GM18519 (cell line): ENCODE measurements at regions not wholly inside any gene's neighbourhood (a gene's known extent, or its start where the extent isn't known, plus 50 kb on each side); places are given as distances from the start of the nearest gene placed in this dataset.

ENCODE experiments used
- ATAC-seq: cut with Tn5 transposase; IDR thresholded peaks from one replicate; pipeline ENCODE4 v1.9.1; 2021; ENCODE audit warnings: mild to moderate bottlenecking, moderate library complexity; ENCODE audit not compliant: unreplicated experiment, low FRiP score

- ATAC-seq, result no peak
These were observed 77.6 kb upstream of the POMGNT2 start for GRCh38 chr3:43183456-43183855.

- peak; percentile 40 for ATAC-seq
These were observed 75.4 kb upstream of the POMGNT2 start for GRCh38 chr3:43181202-43181821.

GRCh38 chr3:43180694-43181093 is 74.8 kb upstream of the POMGNT2 start:
- no peak for ATAC-seq

GRCh38 chr3:43180027-43180426 is 74.1 kb upstream of the POMGNT2 start:
- peak; percentile 45 for ATAC-seq

GRCh38 chr3:43178891-43179366 is 73.0 kb upstream of the POMGNT2 start:
- ATAC-seq, result no peak

GRCh38 chr3:43177085-43177484 is 71.2 kb upstream of the POMGNT2 start:
- no peak for ATAC-seq

- no peak for ATAC-seq
These were observed 70.8 kb upstream of the POMGNT2 start for GRCh38 chr3:43176666-43177065.

- ATAC-seq, result no peak
These were observed 69.7 kb upstream of the POMGNT2 start for GRCh38 chr3:43175541-43175940.

GRCh38 chr3:43173949-43174348 is 68.1 kb upstream of the POMGNT2 start:
- no peak for ATAC-seq

- no peak for ATAC-seq
These were observed 65.9 kb upstream of the POMGNT2 start for GRCh38 chr3:43171748-43172147.

- no peak for ATAC-seq
These were observed 64.7 kb upstream of the POMGNT2 start for GRCh38 chr3:43170553-43170952.

GRCh38 chr3:43169987-43170386 is 64.1 kb upstream of the POMGNT2 start:
- no peak for ATAC-seq

- ATAC-seq, result no peak
These were observed 60.5 kb upstream of the POMGNT2 start for GRCh38 chr3:43166406-43166805.

GRCh38 chr3:43165786-43166185 is 59.9 kb upstream of the POMGNT2 start:
- ATAC-seq, result no peak

GRCh38 chr3:43163895-43164493 is 58.1 kb upstream of the POMGNT2 start:
- no peak for ATAC-seq

GRCh38 chr3:43162230-43163084 is 56.6 kb upstream of the POMGNT2 start:
- ATAC-seq, result no peak

- ATAC-seq, result no peak
These were observed 55.9 kb upstream of the POMGNT2 start for GRCh38 chr3:43161684-43162229.

- ATAC-seq, result no peak
These were observed 54.8 kb upstream of the POMGNT2 start for GRCh38 chr3:43160664-43161063.

GRCh38 chr3:43159876-43160255 is 54.0 kb upstream of the POMGNT2 start:
- ATAC-seq, result no peak

- no peak for ATAC-seq
These were observed 53.4 kb upstream of the POMGNT2 start for GRCh38 chr3:43159131-43159875.
